GM21381 (cell line): ENCODE measurements at regions not wholly inside any gene's neighbourhood (a gene's known extent, or its start where the extent isn't known, plus 50 kb on each side); places are given as distances from the start of the nearest gene placed in this dataset.
"Not testable (repeated sequence)": the region's sequence is repeated elsewhere in the genome, so short reads cannot be mapped to it uniquely, and the experiment has no call there.

Experiments used
- ATAC-seq: cut with Tn5 transposase; IDR thresholded peaks from one replicate; pipeline ENCODE4 v1.9.1; 2021; ENCODE audit warnings: mild to moderate bottlenecking, moderate library complexity; ENCODE audit not compliant: unreplicated experiment

- no peak for ATAC-seq
These were observed 134.4 kb upstream of the OR4E1 start for GRCh38 chr14:21807975-21808374.

GRCh38 chr14:21804981-21805380 is 131.4 kb upstream of the OR4E1 start:
- ATAC-seq, result no peak

- no peak for ATAC-seq
These were observed 128.8 kb upstream of the OR4E1 start for GRCh38 chr14:21802441-21802840.

- ATAC-seq, result no peak
These were observed 123.3 kb upstream of the OR4E1 start for GRCh38 chr14:21796916-21797315.

GRCh38 chr14:21795456-21795855 is 121.8 kb upstream of the OR4E1 start:
- ATAC-seq, result no peak

- ATAC-seq, result no peak
These were observed 118.1 kb upstream of the OR4E1 start for GRCh38 chr14:21791749-21792148.

- ATAC-seq, result not testable (repeated sequence)
These were observed 115.1 kb upstream of the OR4E1 start for GRCh38 chr14:21788687-21789086.

GRCh38 chr14:21787242-21787641 is 113.6 kb upstream of the OR4E1 start:
- not testable (repeated sequence) for ATAC-seq

GRCh38 chr14:21781543-21781942 is 107.9 kb upstream of the OR4E1 start:
- ATAC-seq, result no peak

- no peak for ATAC-seq
These were observed 106.9 kb upstream of the OR4E1 start for GRCh38 chr14:21780429-21781084.

- ATAC-seq, result no peak
These were observed 98.1 kb upstream of the OR4E1 start for GRCh38 chr14:21771671-21772070.

GRCh38 chr14:21768875-21769257 is 95.2 kb upstream of the OR4E1 start:
- ATAC-seq, result no peak

- no peak for ATAC-seq
These were observed 94.7 kb upstream of the OR4E1 start for GRCh38 chr14:21768116-21768874.

GRCh38 chr14:21760360-21760759 is 86.7 kb upstream of the OR4E1 start:
- ATAC-seq, result not testable (repeated sequence)

GRCh38 chr14:21749306-21749868 is 75.8 kb upstream of the OR4E1 start:
- ATAC-seq, result no peak

- no peak for ATAC-seq
These were observed 75.3 kb upstream of the OR4E1 start for GRCh38 chr14:21748869-21749303.

- no peak for ATAC-seq
These were observed 62.2 kb upstream of the OR4E1 start for GRCh38 chr14:21735639-21736307.

- no peak for ATAC-seq
These were observed 61.6 kb upstream of the OR4E1 start for GRCh38 chr14:21735200-21735599.

GRCh38 chr14:21734457-21735074 is 60.9 kb upstream of the OR4E1 start:
- no peak for ATAC-seq

- ATAC-seq, result no peak
These were observed 56.1 kb upstream of the OR4E1 start for GRCh38 chr14:21729703-21730233.

GRCh38 chr14:21725250-21725649 is 51.6 kb upstream of the OR4E1 start:
- no peak for ATAC-seq
